ENCODE measurements at regions not wholly inside any gene's neighbourhood (a gene's known extent, or its start where the extent isn't known, plus 50 kb on each side); places are given as distances from the start of the nearest gene placed in this dataset.

- DNase-seq = no peak
Observed at GRCh38 chr5:98585661-98586310, 187.7 kb upstream of the RGMB start.

GRCh38 chr5:98586581-98586980 is 186.9 kb upstream of the RGMB start:
- DNase-seq = no peak

GRCh38 chr5:98587166-98587565 is 186.3 kb upstream of the RGMB start:
- DNase-seq = no peak

GRCh38 chr5:98588215-98588614 is 185.2 kb upstream of the RGMB start:
- DNase-seq = no peak

- DNase-seq = no peak
Observed at GRCh38 chr5:98593418-98593817, 180.0 kb upstream of the RGMB start.

GRCh38 chr5:98594098-98594497 is 179.4 kb upstream of the RGMB start:
- no peak for DNase-seq

- DNase-seq = no peak
Observed at GRCh38 chr5:98599016-98599415, 174.4 kb upstream of the RGMB start.

GRCh38 chr5:98602534-98603112 is 170.8 kb upstream of the RGMB start:
- DNase-seq = no peak

GRCh38 chr5:98603456-98603855 is 170.0 kb upstream of the RGMB start:
- no peak for DNase-seq

GRCh38 chr5:98604301-98604700 is 169.2 kb upstream of the RGMB start:
- DNase-seq = no peak

- no peak for DNase-seq
Observed at GRCh38 chr5:98604721-98605425, 168.6 kb upstream of the RGMB start.

- no peak for DNase-seq
Observed at GRCh38 chr5:98605426-98605825, 168.0 kb upstream of the RGMB start.

- no peak for DNase-seq
Observed at GRCh38 chr5:98606961-98607360, 166.5 kb upstream of the RGMB start.

GRCh38 chr5:98608052-98608451 is 165.4 kb upstream of the RGMB start:
- no peak for DNase-seq

- no peak for DNase-seq
Observed at GRCh38 chr5:98614341-98614740, 159.1 kb upstream of the RGMB start.

GRCh38 chr5:98621821-98622220 is 151.6 kb upstream of the RGMB start:
- no peak for DNase-seq

- DNase-seq = no peak
Observed at GRCh38 chr5:98624145-98624880, 149.2 kb upstream of the RGMB start.

GRCh38 chr5:98627121-98627520 is 146.3 kb upstream of the RGMB start:
- DNase-seq = no peak

- DNase-seq = no peak
Observed at GRCh38 chr5:98630621-98631020, 142.8 kb upstream of the RGMB start.

- no peak for DNase-seq
Observed at GRCh38 chr5:98631311-98632054, 142.0 kb upstream of the RGMB start.

- no peak for DNase-seq
Observed at GRCh38 chr5:98635656-98636055, 137.8 kb upstream of the RGMB start.

GRCh38 chr5:98637116-98637515 is 136.3 kb upstream of the RGMB start:
- DNase-seq = no peak

- DNase-seq = no peak
Observed at GRCh38 chr5:98637557-98637956, 135.9 kb upstream of the RGMB start.
